ENCODE measurements at regions not wholly inside any gene's neighbourhood (a gene's known extent, or its start where the extent isn't known, plus 50 kb on each side); places are given as distances from the start of the nearest gene placed in this dataset.
A peak's percentile ranks its signal among the peaks of the same experiment; 100 is the strongest.

DNA sequence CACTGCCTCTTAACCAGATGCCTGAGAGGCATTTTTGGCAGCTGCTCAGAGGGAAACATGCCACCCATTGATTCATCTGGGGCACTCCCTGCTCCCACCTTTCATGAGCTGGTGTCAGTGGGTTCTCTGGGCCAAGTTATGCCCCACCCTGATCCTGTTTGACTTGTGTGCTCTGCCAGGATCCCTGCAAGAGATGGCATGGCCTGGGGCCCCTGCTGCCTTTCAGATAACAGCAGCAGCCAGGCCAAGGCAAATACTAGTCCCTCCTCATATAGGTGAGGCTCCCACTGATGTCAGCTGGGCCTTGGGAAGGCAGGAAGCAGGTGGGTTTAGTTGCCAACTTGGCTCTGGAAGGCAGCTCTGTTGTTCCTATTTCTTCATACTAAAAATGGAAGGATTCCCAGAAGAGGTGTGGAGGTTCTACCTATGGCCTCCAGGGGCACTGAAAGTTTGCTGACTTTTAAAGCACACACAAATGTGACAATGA, 192.9 kb upstream of the RBPJ start:
- H3K36me3 ChIP-seq (ENCODE audit: control insufficient read depth in 4 of 4, insufficient read depth in 3 of 4, low read depth in 1 of 4, low read length in 3 of 4) = no peaks in the 10 kb centered on the region
- H3K4me1 ChIP-seq (ENCODE audit: control insufficient read depth in 4 of 4, insufficient read depth in 4 of 4, low read length in 3 of 4) = no peaks in the 10 kb centered on the region
- no peak overlapping the region for H3K4me3 ChIP-seq (ENCODE audit: low read depth in 1 of 3, low read length in 3 of 3)
- no peaks in the 10 kb centered on the region for H3K27me3 ChIP-seq (ENCODE audit: control insufficient read depth in 4 of 4, insufficient read depth in 4 of 4, low read length in 3 of 4)
- TF ChIP-seq SP1 (IDR thresholded peaks at IDR 0.05) (peak; percentile 19), HNF4A (conservative IDR thresholded peaks at IDR 0.05) (peak in 1 of 2 donors; percentile 2), GABPA (IDR thresholded peaks at IDR 0.05 in 1 of 2, conservative IDR thresholded peaks at IDR 0.05 in 1 of 2) (no peak), RXRA (IDR thresholded peaks at IDR 0.05) (peak in 1 of 2 donors; percentile 8)
- TF ChIP-seq, protein P1, sequence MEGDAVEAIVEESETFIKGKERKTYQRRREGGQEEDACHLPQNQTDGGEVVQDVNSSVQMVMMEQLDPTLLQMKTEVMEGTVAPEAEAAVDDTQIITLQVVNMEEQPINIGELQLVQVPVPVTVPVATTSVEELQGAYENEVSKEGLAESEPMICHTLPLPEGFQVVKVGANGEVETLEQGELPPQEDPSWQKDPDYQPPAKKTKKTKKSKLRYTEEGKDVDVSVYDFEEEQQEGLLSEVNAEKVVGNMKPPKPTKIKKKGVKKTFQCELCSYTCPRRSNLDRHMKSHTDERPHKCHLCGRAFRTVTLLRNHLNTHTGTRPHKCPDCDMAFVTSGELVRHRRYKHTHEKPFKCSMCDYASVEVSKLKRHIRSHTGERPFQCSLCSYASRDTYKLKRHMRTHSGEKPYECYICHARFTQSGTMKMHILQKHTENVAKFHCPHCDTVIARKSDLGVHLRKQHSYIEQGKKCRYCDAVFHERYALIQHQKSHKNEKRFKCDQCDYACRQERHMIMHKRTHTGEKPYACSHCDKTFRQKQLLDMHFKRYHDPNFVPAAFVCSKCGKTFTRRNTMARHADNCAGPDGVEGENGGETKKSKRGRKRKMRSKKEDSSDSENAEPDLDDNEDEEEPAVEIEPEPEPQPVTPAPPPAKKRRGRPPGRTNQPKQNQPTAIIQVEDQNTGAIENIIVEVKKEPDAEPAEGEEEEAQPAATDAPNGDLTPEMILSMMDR (IDR thresholded peaks at IDR 0.05; ENCODE audit: low read depth, low read length, missing input control) = peak; percentile 16
- no peak overlapping the region for H3K27ac ChIP-seq (ENCODE audit: low read depth in 1 of 2, low read length in 2 of 2)
- H3K9ac ChIP-seq (ENCODE audit: low read depth in 1 of 2, low read length in 2 of 2) = no peak overlapping the region
- no peaks in the 10 kb centered on the region for H3K9me3 ChIP-seq (ENCODE audit: control insufficient read depth in 4 of 4, low read length in 3 of 4)
- DNase-seq (ENCODE audit: low spot score) = no peak

DNA sequence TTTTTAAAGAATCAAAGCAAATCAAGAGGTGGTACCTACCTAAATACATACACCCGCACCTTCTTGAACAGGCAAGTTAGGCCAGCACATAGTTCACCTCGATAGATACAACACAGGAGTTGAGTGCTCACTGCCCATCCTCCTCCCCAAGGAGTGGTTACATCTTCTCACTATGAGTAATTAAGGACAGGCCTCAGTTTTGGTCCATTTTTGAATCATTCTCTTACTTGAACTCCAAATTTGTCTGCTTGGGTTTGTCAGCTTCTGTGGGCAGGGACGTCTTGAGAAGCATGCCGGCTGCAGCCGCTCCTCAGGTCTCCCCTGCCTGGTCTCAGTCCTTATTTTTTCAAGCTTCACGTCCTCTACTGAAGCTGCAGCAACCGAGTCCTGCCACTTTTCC, 190.6 kb upstream of the RBPJ start:
- TF ChIP-seq FOXA1 (IDR thresholded peaks at IDR 0.05) (no peak), JUND (IDR thresholded peaks at IDR 0.05) (no peak), RAD21 (IDR thresholded peaks at IDR 0.05) (no peak), TAF1 (conservative IDR thresholded peaks at IDR 0.05) (no peak), YY1 (IDR thresholded peaks at IDR 0.05) (no peak)
- H3K27me3 ChIP-seq (ENCODE audit: control insufficient read depth in 4 of 4, insufficient read depth in 4 of 4, low read length in 3 of 4) = no peaks in the 10 kb centered on the region
- no peaks in the 10 kb centered on the region for H3K9me3 ChIP-seq (ENCODE audit: control insufficient read depth in 4 of 4, low read length in 3 of 4)
- H3K4me1 ChIP-seq (ENCODE audit: control insufficient read depth in 4 of 4, insufficient read depth in 4 of 4, low read length in 3 of 4) = no peaks in the 10 kb centered on the region
- no peak for DNase-seq (ENCODE audit: low spot score)
- H3K9ac ChIP-seq (ENCODE audit: low read depth in 1 of 2, low read length in 2 of 2) = no peak overlapping the region
- H3K4me3 ChIP-seq (ENCODE audit: low read depth in 1 of 3, low read length in 3 of 3) = no peak overlapping the region
- H3K27ac ChIP-seq (ENCODE audit: low read depth in 1 of 2, low read length in 2 of 2) = no peak overlapping the region
- WGBS = 84% methylated on average over 7 of the region's 7 CpGs
- H3K36me3 ChIP-seq (ENCODE audit: control insufficient read depth in 4 of 4, insufficient read depth in 3 of 4, low read depth in 1 of 4, low read length in 3 of 4) = no peaks in the 10 kb centered on the region

DNA sequence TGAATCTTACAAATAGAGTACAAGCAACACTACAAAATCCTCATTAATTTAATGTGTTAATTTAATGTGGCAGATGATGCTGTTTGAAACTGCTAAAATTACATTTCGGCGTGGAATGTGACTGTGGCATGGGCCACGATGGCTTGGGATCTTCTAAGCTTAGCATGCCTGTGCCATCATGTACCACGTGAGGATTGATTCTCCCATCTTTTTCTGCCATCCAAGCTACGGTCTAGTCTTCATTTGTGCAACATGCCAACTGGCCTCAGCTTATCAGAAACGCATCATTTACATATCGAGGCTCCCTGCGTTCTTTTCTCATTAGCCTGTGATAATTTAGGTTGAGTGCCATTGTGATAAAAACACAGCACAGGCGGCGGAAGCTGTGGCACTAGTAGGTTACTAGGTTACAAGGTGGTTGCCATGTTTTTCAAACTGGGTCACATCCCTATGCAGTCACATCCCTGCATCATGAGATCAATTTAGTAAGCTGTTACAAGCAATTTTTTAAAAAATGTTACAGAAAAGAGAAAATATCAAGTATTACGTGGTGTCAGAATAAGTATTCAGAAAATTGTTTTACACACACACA, 189.9 kb upstream of the RBPJ start:
- H3K36me3 ChIP-seq (ENCODE audit: control insufficient read depth in 4 of 4, insufficient read depth in 3 of 4, low read depth in 1 of 4, low read length in 3 of 4) = no peaks in the 10 kb centered on the region
- H3K27me3 ChIP-seq (ENCODE audit: control insufficient read depth in 4 of 4, insufficient read depth in 4 of 4, low read length in 3 of 4) = no peaks in the 10 kb centered on the region
- H3K4me1 ChIP-seq (ENCODE audit: control insufficient read depth in 4 of 4, insufficient read depth in 4 of 4, low read length in 3 of 4) = no peaks in the 10 kb centered on the region
- no peak overlapping the region for H3K9ac ChIP-seq (ENCODE audit: low read depth in 1 of 2, low read length in 2 of 2)
- H3K27ac ChIP-seq (ENCODE audit: low read depth in 1 of 2, low read length in 2 of 2) = no peak overlapping the region
- H3K9me3 ChIP-seq (ENCODE audit: control insufficient read depth in 4 of 4, low read length in 3 of 4) = no peaks in the 10 kb centered on the region
- 88% methylated on average over 11 of the region's 11 CpGs for WGBS
- no peak for DNase-seq (ENCODE audit: low spot score)
- H3K4me3 ChIP-seq (ENCODE audit: low read depth in 1 of 3, low read length in 3 of 3) = no peak overlapping the region
- TF ChIP-seq NR2F2 (IDR thresholded peaks at IDR 0.05) (no peak), TAF1 (conservative IDR thresholded peaks at IDR 0.05) (no peak), JUND (IDR thresholded peaks at IDR 0.05) (no peak), FOXA1 (IDR thresholded peaks at IDR 0.05) (no peak), MAX (IDR thresholded peaks at IDR 0.05) (no peak), ATF3 (IDR thresholded peaks at IDR 0.05) (no peak), FOXA2 (IDR thresholded peaks at IDR 0.05) (no peak), YY1 (IDR thresholded peaks at IDR 0.05) (no peak), RAD21 (IDR thresholded peaks at IDR 0.05) (no peak), ZBTB33 (IDR thresholded peaks at IDR 0.05) (no peak), RXRA (IDR thresholded peaks at IDR 0.05) (no peak), HNF4A (conservative IDR thresholded peaks at IDR 0.05) (no peak), EGR1 (IDR thresholded peaks at IDR 0.05; ENCODE audit: low read depth in 2 of 2) (no peak), GABPA (IDR thresholded peaks at IDR 0.05 in 1 of 2, conservative IDR thresholded peaks at IDR 0.05 in 1 of 2) (no peak), SP1 (IDR thresholded peaks at IDR 0.05) (no peak), REST (IDR thresholded peaks at IDR 0.05) (no peak)
- TF ChIP-seq, protein P1 (IDR thresholded peaks at IDR 0.05; ENCODE audit: low read depth, low read length, missing input control) = no peak

Measured in liver (tissue), 8 donors.